ENCODE measurements at regions not wholly inside any gene's neighbourhood (a gene's known extent, or its start where the extent isn't known, plus 50 kb on each side); places are given as distances from the start of the nearest gene placed in this dataset.

DNA sequence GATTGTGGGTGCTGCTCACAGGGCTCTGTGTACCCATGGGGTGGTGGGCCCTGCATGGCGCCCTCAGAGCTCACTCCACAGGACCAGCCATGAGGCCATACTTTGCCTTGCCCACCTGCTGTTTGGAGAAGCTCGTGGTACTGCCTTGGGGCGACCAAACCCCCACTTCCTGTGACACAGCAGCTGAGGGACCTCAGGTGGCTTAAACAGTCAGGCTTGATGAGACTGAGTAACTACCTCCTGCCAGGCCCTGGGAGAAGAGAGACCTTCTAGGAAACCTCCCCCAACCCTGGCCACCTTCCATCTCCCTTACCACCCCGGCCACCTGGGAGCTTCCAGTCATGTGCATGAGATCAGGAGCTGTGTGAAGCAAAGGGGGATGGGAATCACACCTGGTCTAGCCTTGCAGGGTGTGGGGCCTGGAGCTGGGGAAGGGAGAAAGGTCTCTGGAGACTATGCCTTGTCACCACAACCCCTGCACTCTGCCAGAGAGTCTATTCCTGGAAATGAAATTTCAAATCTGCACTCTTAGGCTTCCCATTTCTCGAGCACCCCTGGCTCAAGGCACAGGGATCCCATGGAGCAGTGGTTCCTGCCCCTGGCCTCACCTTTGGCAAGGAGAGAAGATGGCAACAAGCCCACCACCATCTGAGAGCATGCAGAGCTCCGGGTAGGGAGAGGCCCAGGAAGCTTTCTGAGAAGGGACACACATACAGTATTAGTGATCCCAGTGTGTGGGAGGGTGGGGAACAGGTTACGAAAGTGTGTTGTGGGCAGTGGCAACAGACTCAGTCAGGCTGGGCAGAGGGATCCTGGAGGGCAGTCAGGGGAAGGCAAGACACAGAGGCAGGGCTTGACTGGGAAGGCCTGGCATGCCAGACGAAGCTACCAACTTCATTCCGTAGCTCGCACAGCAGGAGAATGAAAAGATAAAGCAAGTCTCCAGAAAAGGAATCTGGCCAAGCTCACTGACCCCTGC, 125.0 kb downstream of the URI1 start:
- TF ChIP-seq, protein P1, sequence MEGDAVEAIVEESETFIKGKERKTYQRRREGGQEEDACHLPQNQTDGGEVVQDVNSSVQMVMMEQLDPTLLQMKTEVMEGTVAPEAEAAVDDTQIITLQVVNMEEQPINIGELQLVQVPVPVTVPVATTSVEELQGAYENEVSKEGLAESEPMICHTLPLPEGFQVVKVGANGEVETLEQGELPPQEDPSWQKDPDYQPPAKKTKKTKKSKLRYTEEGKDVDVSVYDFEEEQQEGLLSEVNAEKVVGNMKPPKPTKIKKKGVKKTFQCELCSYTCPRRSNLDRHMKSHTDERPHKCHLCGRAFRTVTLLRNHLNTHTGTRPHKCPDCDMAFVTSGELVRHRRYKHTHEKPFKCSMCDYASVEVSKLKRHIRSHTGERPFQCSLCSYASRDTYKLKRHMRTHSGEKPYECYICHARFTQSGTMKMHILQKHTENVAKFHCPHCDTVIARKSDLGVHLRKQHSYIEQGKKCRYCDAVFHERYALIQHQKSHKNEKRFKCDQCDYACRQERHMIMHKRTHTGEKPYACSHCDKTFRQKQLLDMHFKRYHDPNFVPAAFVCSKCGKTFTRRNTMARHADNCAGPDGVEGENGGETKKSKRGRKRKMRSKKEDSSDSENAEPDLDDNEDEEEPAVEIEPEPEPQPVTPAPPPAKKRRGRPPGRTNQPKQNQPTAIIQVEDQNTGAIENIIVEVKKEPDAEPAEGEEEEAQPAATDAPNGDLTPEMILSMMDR (IDR thresholded peaks at IDR 0.05; ENCODE audit: low read length): no peak
- no peak for TF ChIP-seq EZH2 (IDR thresholded peaks at IDR 0.05; ENCODE audit: borderline replicate concordance, low read length)
